Neural cell (in vitro differentiated cells): ENCODE measurements at regions not wholly inside any gene's neighbourhood (a gene's known extent, or its start where the extent isn't known, plus 50 kb on each side); places are given as distances from the start of the nearest gene placed in this dataset.

Source experiments
- H2AFZ ChIP-seq: fragments of 200-600, 300-800 bp; sonication (generic), shearing (Covaris generic); 2 replicates; pipeline ENCODE4 v1.6.0; 2014; ENCODE audit warnings: low read depth, mild to moderate bottlenecking, antibody characterized with exemption, low read length, moderate library complexity
- H3F3A ChIP-seq: fragments of 200-600 bp; shearing (Covaris generic); 2 replicates; pipeline ENCODE4 v1.6.1; 2016; ENCODE audit warnings: mild to moderate bottlenecking, moderate library complexity, mixed read lengths, antibody characterized with exemption, low read length; ENCODE audit not compliant: insufficient read depth, poor library complexity, severe bottlenecking
- H3K27ac ChIP-seq: fragments of 200-600, 300-800 bp; sonication (generic), shearing (Covaris generic); 2 replicates; pipeline ENCODE4 v1.5.1; 2014; ENCODE audit warnings: mild to moderate bottlenecking, low read length, moderate library complexity
- H3K27me3 ChIP-seq: fragments of 300-800, 200-600 bp; sonication (generic), shearing (Covaris generic); 2 replicates; pipeline ENCODE4 v1.6.0; 2014; ENCODE audit warnings: mild to moderate bottlenecking, low read depth, low read length, moderate library complexity; ENCODE audit not compliant: insufficient read depth
- H3K36me3 ChIP-seq: fragments of 300-800, 200-600 bp; sonication (generic), shearing (Covaris generic); 2 replicates; pipeline ENCODE4 v1.5.1; 2014; ENCODE audit warnings: mild to moderate bottlenecking, antibody characterized with exemption, low read length, moderate library complexity; ENCODE audit not compliant: insufficient read depth
- H3K4me2 ChIP-seq: fragments of 300-800, 200-600 bp; sonication (generic), shearing (Covaris generic); 2 replicates; pipeline ENCODE4 v1.6.0; 2014; ENCODE audit warnings: mild to moderate bottlenecking, low read length
- H3K4me3 ChIP-seq: fragments of 300-800, 200-600 bp; sonication (generic), shearing (Covaris generic); 2 replicates; pipeline ENCODE4 v1.5.1; 2014; ENCODE audit warnings: mild to moderate bottlenecking, low read length, moderate library complexity
- H3K79me2 ChIP-seq: fragments of 200-600 bp; shearing (Covaris generic); replicated peaks from 2 replicates; pipeline ENCODE4 v1.6.0; 2014; ENCODE audit warnings: mild to moderate bottlenecking, low read length, moderate library complexity; ENCODE audit not compliant: insufficient read depth
- H3K9ac ChIP-seq: fragments of 300-800, 200-600 bp; sonication (generic), shearing (Covaris generic); 2 replicates; pipeline ENCODE4 v1.6.1; 2016; ENCODE audit warnings: mild to moderate bottlenecking, low read length, mixed read lengths
- H3K9me2 ChIP-seq: fragments of 200-600 bp; shearing (Covaris generic); 2 replicates; pipeline ENCODE4 v1.6.1; 2016; ENCODE audit warnings: mild to moderate bottlenecking, low read length, mixed read lengths; ENCODE audit not compliant: insufficient read depth
- H3K9me3 ChIP-seq: fragments of 200-600, 300-800 bp; sonication (generic), shearing (Covaris generic); 2 replicates; pipeline ENCODE4 v1.6.1; 2016; ENCODE audit warnings: mild to moderate bottlenecking, mixed run types, low read length, moderate library complexity, mixed read lengths
- H4K20me1 ChIP-seq: fragments of 200-600 bp; shearing (Covaris generic); 2 replicates; pipeline ENCODE4 v1.6.1; 2016; ENCODE audit warnings: mild to moderate bottlenecking, mixed run types; ENCODE audit not compliant: insufficient read depth
- EP300 ChIP-seq: fragments of 450-650 bp; conservative IDR thresholded peaks from 2 replicates; pipeline ENCODE4 v1.6.1; 2014; ENCODE audit warnings: antibody characterized with exemption, mild to moderate bottlenecking, moderate library complexity; ENCODE audit not compliant: poor library complexity, severe bottlenecking
- EZH2 ChIP-seq: fragments of 200-600, 300-800 bp; shearing (Covaris generic), sonication (generic); IDR thresholded peaks from 2 replicates; pipeline ENCODE4 v1.6.1; 2014; ENCODE audit warnings: antibody characterized with exemption, low read length, borderline replicate concordance, mild to moderate bottlenecking; ENCODE audit not compliant: insufficient read depth, poor library complexity, severe bottlenecking
- RAD21 ChIP-seq: fragments of 450-650 bp; conservative IDR thresholded peaks from 2 replicates; pipeline ENCODE4 v1.6.1; 2014; ENCODE audit warnings: antibody characterized with exemption, mild to moderate bottlenecking, moderate library complexity
- SMC3 ChIP-seq: fragments of 450-650 bp; conservative IDR thresholded peaks from 2 replicates; pipeline ENCODE4 v1.6.1; 2014; ENCODE audit warnings: antibody characterized with exemption, mild to moderate bottlenecking, moderate library complexity; ENCODE audit not compliant: poor library complexity
- TAF1 ChIP-seq: IDR thresholded peaks from 2 replicates; pipeline ENCODE4 v1.6.1; 2012; ENCODE audit warnings: low read depth
- TF ChIP-seq, protein P1 (sequence below): IDR thresholded peaks from 2 replicates; pipeline ENCODE4 v1.6.1; 2012; ENCODE audit warnings: borderline replicate concordance
- TF ChIP-seq, protein P2 (sequence below): fragments of 450-650 bp; IDR thresholded peaks from 2 replicates; pipeline ENCODE4 v1.5.1; 2014; ENCODE audit warnings: antibody characterized with exemption, mild to moderate bottlenecking, moderate library complexity; ENCODE audit not compliant: poor library complexity, severe bottlenecking

DNA sequence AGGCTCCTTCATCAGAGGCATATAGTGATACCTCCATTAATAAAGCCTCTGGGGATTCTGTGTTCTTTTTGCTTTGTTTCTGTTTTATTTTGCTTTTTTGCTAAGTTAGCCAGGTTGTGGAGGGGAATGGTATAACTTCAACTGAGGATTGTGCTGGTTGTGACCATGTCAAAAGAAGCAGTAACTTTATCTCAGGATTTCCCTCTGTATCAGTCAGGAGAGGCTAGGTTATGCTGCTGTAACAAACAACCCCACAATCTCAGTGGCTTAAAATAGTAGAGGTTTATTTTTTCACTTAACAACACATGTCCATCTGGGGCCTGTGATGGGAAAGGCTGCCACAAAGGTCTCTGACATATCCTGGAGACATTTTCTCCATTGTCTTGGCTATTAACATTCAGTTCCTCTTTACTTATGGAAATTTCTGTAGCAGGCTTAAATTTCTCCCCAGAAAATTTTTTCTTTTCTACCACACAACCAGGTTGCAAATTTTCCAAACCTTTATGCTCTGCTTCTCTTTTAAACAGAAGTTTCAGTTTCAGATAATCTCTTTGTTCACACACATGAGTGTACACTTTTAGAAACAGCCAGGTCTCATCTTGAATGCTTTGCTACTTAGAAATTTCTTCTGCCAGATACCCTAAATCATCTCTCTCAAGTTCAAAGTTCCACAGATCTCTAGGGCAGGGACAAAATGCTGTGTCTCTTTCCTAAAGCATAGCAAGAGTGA lies 64.7 kb downstream of the UCHL1 start:
- no peak overlapping the region for H3K4me2 ChIP-seq
- no peak overlapping the region for H3K27ac ChIP-seq
- no peaks in the 10 kb centered on the region for H4K20me1 ChIP-seq
- H3K27me3 ChIP-seq = no peaks in the 10 kb centered on the region
- no peaks in the 10 kb centered on the region for H3K9me2 ChIP-seq
- no peak overlapping the region for H3K9ac ChIP-seq
- H3K36me3 ChIP-seq = no peaks in the 10 kb centered on the region
- H3K9me3 ChIP-seq = no peaks in the 10 kb centered on the region
- H3K79me2 ChIP-seq = no peaks in the 10 kb centered on the region
- TF ChIP-seq RAD21 (no peak), EZH2 (no peak), EP300 (no peak), SMC3 (no peak)
- TF ChIP-seq, protein P1, sequence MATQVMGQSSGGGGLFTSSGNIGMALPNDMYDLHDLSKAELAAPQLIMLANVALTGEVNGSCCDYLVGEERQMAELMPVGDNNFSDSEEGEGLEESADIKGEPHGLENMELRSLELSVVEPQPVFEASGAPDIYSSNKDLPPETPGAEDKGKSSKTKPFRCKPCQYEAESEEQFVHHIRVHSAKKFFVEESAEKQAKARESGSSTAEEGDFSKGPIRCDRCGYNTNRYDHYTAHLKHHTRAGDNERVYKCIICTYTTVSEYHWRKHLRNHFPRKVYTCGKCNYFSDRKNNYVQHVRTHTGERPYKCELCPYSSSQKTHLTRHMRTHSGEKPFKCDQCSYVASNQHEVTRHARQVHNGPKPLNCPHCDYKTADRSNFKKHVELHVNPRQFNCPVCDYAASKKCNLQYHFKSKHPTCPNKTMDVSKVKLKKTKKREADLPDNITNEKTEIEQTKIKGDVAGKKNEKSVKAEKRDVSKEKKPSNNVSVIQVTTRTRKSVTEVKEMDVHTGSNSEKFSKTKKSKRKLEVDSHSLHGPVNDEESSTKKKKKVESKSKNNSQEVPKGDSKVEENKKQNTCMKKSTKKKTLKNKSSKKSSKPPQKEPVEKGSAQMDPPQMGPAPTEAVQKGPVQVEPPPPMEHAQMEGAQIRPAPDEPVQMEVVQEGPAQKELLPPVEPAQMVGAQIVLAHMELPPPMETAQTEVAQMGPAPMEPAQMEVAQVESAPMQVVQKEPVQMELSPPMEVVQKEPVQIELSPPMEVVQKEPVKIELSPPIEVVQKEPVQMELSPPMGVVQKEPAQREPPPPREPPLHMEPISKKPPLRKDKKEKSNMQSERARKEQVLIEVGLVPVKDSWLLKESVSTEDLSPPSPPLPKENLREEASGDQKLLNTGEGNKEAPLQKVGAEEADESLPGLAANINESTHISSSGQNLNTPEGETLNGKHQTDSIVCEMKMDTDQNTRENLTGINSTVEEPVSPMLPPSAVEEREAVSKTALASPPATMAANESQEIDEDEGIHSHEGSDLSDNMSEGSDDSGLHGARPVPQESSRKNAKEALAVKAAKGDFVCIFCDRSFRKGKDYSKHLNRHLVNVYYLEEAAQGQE = no peak
- TF ChIP-seq, protein P2, sequence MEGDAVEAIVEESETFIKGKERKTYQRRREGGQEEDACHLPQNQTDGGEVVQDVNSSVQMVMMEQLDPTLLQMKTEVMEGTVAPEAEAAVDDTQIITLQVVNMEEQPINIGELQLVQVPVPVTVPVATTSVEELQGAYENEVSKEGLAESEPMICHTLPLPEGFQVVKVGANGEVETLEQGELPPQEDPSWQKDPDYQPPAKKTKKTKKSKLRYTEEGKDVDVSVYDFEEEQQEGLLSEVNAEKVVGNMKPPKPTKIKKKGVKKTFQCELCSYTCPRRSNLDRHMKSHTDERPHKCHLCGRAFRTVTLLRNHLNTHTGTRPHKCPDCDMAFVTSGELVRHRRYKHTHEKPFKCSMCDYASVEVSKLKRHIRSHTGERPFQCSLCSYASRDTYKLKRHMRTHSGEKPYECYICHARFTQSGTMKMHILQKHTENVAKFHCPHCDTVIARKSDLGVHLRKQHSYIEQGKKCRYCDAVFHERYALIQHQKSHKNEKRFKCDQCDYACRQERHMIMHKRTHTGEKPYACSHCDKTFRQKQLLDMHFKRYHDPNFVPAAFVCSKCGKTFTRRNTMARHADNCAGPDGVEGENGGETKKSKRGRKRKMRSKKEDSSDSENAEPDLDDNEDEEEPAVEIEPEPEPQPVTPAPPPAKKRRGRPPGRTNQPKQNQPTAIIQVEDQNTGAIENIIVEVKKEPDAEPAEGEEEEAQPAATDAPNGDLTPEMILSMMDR = no peak
- H2AFZ ChIP-seq = no peak overlapping the region
- no peaks in the 10 kb centered on the region for H3F3A ChIP-seq
- no peak overlapping the region for H3K4me3 ChIP-seq

DNA sequence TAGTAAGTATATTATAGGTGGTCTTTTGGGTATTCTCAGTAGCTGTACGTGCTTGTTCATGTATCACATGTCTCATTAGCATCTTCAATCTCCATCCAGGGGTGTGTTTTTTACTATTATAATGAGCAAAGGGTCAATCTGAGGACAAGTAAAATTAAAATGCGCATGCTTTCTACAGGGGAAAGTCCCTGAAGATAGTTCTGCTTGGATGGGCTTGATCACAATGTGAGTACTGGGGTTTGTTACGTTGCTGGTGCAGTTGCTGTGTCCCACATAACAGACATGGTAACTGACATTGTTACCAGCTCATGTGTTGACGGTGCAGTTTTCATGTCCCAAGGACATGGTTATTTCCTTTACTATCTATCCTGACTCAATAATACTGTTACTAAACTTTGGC lies 65.9 kb downstream of the UCHL1 start:
- TF ChIP-seq, protein P1 = no peak
- no peak for TF ChIP-seq EP300
- no peak for TF ChIP-seq SMC3
- TF ChIP-seq EZH2 = no peak
- TF ChIP-seq, protein P2 = no peak
- TF ChIP-seq TAF1 = no peak
- Histone ChIP-seq H3K79me2 (no peaks in the 10 kb centered on the region), H3K9me2 (no peaks in the 10 kb centered on the region), H2AFZ (no peak overlapping the region), H3K36me3 (no peaks in the 10 kb centered on the region), H4K20me1 (no peaks in the 10 kb centered on the region), H3K9ac (no peak overlapping the region), H3K4me3 (no peak overlapping the region), H3K9me3 (no peaks in the 10 kb centered on the region), H3K27me3 (no peaks in the 10 kb centered on the region), H3K4me2 (no peak overlapping the region), H3F3A (no peaks in the 10 kb centered on the region), H3K27ac (no peak overlapping the region)
